ENCODE measurements at regions not wholly inside any gene's neighbourhood (a gene's known extent, or its start where the extent isn't known, plus 50 kb on each side); places are given as distances from the start of the nearest gene placed in this dataset.

DNA sequence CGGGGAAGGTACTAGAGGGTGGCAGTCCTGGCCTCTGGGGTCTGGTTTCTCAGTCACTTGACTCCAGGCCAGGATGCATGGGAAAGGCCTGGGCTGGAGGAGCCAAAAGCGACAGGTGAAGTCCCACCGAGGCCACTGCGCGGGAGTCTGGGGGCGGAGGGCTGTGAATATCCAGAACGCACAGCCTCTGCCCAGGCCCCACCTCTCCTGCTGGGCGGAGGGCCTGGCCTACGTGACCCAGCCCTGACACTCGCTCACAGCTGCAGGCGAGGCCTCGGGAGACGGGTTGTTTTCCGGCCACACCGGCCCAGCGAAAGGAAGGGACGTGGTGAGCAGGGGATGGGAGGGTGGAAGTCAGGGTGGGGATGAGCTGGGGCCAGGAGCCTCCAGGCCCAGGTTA is 91.2 kb downstream of the RFLNA start:
- peaks cover 91 to 99% (median 95%) of the 10 kb centered on the region in 10 experiments for H3K4me1 ChIP-seq
- TF ChIP-seq Cebpa-rat (IDR thresholded peaks at IDR 0.05): no peak
- peaks cover 16 to 49% (median 40%) of the 10 kb centered on the region in 11 experiments for H3K36me3 ChIP-seq
- peak overlapping the region in 9 of 10 experiments; percentile 10 to 58 (median 27); a peak in 12 of 20 replicates for H3K4me3 ChIP-seq
- peak overlapping the region; percentile 86 to 100 (median 96) for H3K4me2 ChIP-seq
- peaks cover 89 to 98% (median 95%) of the 10 kb centered on the region in 11 experiments for H4K20me1 ChIP-seq
- peak overlapping the region; percentile 35 to 68 (median 58); a peak in 20 of 22 replicates for H3K9ac ChIP-seq
- H3K27ac ChIP-seq: peak overlapping the region in 7 of 11 experiments; percentile 11 to 73 (median 48); a peak in 11 of 22 replicates
- H3K27me3 ChIP-seq: no peaks in the 10 kb centered on the region
- H3K9me3 ChIP-seq (replicated peaks in 1 of 11): no peaks in the 10 kb centered on the region

DNA sequence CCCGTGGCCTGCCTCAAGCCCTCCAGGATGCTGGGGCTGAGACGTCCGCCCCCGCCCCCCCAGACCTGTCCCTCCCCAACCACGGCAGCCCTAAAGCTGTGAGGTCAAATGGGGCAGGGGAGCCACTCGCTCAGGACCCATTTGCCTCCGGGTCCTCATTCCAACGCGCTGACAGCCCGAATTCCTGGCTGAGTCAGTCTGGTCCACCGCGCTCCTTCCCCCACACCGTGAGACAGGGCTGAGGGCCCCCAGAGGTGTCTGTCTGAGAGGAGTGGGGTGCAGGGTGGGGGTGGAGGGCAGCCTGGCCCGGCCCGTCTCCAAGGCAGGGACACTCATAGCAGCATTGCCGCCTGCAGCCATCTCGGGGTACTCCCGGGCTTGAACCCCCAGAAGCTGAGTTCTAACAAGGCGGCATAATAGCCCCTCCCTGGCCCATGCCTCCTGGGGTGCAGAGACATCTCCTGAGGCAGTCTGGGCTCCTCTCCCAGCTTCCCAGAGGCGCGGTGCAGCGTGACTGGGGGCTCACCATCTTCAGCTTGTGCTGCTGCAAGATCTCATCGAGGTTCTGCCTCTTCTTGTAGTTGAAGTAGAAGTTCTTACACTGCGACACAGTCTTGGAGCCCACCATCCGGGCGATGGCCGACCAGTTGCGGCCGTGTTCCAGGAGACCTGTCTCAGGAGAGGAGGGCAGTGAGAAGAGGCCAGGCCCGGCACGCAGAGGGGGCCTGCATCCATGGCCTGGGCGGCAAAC is 90.5 kb downstream of the RFLNA start:
- peaks cover 91 to 99% (median 95%) of the 10 kb centered on the region in 10 experiments for H3K4me1 ChIP-seq
- peak overlapping the region in 5 of 10 experiments; percentile 10 to 58 (median 47); a peak in 3 of 20 replicates for H3K4me3 ChIP-seq
- peak overlapping the region in 9 of 11 experiments; percentile 43 to 68 (median 60); a peak in 15 of 22 replicates for H3K9ac ChIP-seq
- H4K20me1 ChIP-seq: peaks cover 92 to 98% (median 97%) of the 10 kb centered on the region in 11 experiments
- peak overlapping the region in 4 of 11 experiments; percentile 16 to 73 (median 58); a peak in 4 of 22 replicates for H3K27ac ChIP-seq
- H3K4me2 ChIP-seq: peak overlapping the region; percentile 86 to 100 (median 96)
- no peaks in the 10 kb centered on the region for H3K9me3 ChIP-seq (replicated peaks in 1 of 11)
- no peak for TF ChIP-seq Cebpa-rat (IDR thresholded peaks at IDR 0.05)
- H3K36me3 ChIP-seq: peaks cover 16 to 49% (median 40%) of the 10 kb centered on the region in 11 experiments
- no peaks in the 10 kb centered on the region for H3K27me3 ChIP-seq

- H3K36me3 ChIP-seq: peaks cover 16 to 53% (median 40%) of the 10 kb centered on the region in 11 experiments
Measured at GRCh38 chr12:124384299-124384894, 89.5 kb downstream of the RFLNA start.

DNA sequence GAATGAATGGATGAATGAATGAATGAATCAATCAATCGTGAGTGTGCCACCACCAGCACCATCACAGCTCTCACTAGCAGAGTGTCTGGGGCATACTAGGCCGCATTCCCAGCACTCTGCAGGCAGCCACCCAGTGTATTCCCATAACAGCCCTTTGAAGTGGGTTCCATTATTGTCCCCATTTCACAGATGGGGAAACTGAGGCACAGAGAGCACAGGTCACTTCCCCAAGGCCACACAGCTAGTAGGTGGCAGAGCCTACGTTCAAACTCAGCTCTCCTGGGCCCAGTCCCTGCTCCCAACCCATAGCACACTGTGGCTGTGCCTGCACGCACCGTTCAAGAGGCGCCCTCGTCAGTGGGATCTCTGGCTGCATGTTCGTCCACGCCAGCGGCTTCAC is 88.1 kb downstream of the RFLNA start:
- H3K9ac ChIP-seq: no peak overlapping the region
- H3K27ac ChIP-seq: no peak overlapping the region
- H3K9me3 ChIP-seq (replicated peaks in 1 of 11): no peaks in the 10 kb centered on the region
- peaks cover 20 to 67% (median 54%) of the 10 kb centered on the region in 11 experiments for H3K36me3 ChIP-seq
- H3K4me2 ChIP-seq: peak overlapping the region in 7 of 11 experiments; percentile 66 to 92 (median 85); a peak in 12 of 22 replicates
- H3K4me3 ChIP-seq: no peak overlapping the region
- H3K4me1 ChIP-seq: peaks cover 85 to 99% (median 94%) of the 10 kb centered on the region in 10 experiments
- peaks cover 96 to 100% (median 99%) of the 10 kb centered on the region in 11 experiments for H4K20me1 ChIP-seq
- no peaks in the 10 kb centered on the region for H3K27me3 ChIP-seq
- TF ChIP-seq Cebpa-rat (IDR thresholded peaks at IDR 0.05): no peak

More at GRCh38 chr12:124384299-124384894, 89.5 kb downstream of the RFLNA start:
- Histone ChIP-seq H3K9ac (peak overlapping the region in 4 of 11 experiments; percentile 19 to 62 (median 52); a peak in 4 of 22 replicates), H3K9me3 (replicated peaks in 1 of 11) (no peaks in the 10 kb centered on the region), H3K27ac (peak overlapping the region in 1 of 11 experiments; percentile 9; a peak in 1 of 22 replicates), H3K4me3 (no peak overlapping the region; a peak in 1 of 20 replicates), H3K4me1 (peaks cover 91 to 99% (median 95%) of the 10 kb centered on the region in 10 experiments), H3K27me3 (no peaks in the 10 kb centered on the region), H4K20me1 (peaks cover 93 to 98% (median 97%) of the 10 kb centered on the region in 11 experiments), H3K4me2 (peak overlapping the region; percentile 19 to 100 (median 93); a peak in 20 of 22 replicates)
- TF ChIP-seq Cebpa-rat (IDR thresholded peaks at IDR 0.05): no peak

DNA sequence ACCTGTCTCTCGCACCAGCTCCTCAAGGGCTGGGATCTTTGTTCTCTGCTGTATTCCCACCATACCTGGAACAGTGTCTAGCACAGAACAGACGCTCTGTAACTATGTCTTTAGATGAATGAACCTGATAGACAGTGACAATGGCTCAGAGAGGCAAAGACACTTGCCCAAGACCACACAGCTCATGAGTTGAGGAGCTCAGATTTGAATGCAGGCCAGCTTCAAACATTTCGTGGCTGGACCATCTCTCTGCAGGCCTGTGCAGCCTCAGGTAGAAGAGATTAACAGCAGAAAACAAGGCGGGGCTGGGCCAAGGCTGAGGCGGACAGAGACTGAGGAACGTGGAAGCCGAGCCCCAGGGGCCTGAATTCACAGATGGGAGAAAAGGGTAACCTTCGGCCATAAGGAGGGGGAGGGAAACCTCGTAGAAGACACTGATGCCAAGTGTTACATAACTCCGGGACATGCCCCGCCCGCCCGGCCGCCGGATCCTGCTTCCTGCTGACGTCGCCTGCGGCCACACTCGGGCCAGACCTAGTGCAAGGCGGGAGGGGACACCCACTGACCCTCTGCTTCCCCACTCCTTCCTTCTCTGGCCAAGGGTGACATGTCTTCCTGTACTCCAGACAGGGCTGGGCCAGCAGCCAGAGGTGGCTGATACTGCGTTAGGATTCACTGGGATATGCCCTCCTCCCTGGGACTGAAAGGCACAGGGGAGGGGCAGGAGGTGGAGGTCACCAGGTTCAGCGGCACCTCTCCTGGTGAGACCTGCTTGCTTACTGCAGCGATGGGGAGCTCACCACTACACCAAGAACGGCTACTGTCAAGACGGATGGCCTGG is 86.8 kb downstream of the RFLNA start:
- no peak for TF ChIP-seq Cebpa-rat (IDR thresholded peaks at IDR 0.05)
- Histone ChIP-seq H3K4me1 (peaks cover 77 to 94% (median 85%) of the 10 kb centered on the region in 10 experiments), H3K36me3 (peaks cover 31 to 80% (median 67%) of the 10 kb centered on the region in 11 experiments), H4K20me1 (peaks cover 99 to 100% (median 100%) of the 10 kb centered on the region in 11 experiments), H3K4me3 (no peak overlapping the region; a peak in 1 of 20 replicates), H3K9me3 (replicated peaks in 1 of 11) (no peaks in the 10 kb centered on the region), H3K4me2 (peak overlapping the region; percentile 66 to 94 (median 88)), H3K9ac (0 out of 22 replicates have a peak overlapping the region, but pooled peaks of 1 of the 11 experiments have one; percentile 56), H3K27ac (no peak overlapping the region), H3K27me3 (no peaks in the 10 kb centered on the region)

- Histone ChIP-seq H3K4me1 (peaks cover 70 to 94% (median 84%) of the 10 kb centered on the region in 10 experiments), H3K9me3 (replicated peaks in 1 of 11) (no peaks in the 10 kb centered on the region), H3K27me3 (no peaks in the 10 kb centered on the region), H4K20me1 (peaks cover 98 to 100% (median 100%) of the 10 kb centered on the region in 11 experiments), H3K4me3 (peak overlapping the region in 5 of 10 experiments; percentile 1 to 27 (median 10); a peak in 4 of 20 replicates), H3K36me3 (peaks cover 35 to 86% (median 70%) of the 10 kb centered on the region in 11 experiments), H3K9ac (peak overlapping the region in 5 of 11 experiments; percentile 7 to 56 (median 50); a peak in 5 of 22 replicates), H3K27ac (peak overlapping the region in 7 of 11 experiments; percentile 10 to 43 (median 34); a peak in 4 of 22 replicates), H3K4me2 (peak overlapping the region; percentile 66 to 94 (median 88))
- TF ChIP-seq Cebpa-rat (IDR thresholded peaks at IDR 0.05): no peak
Measured at GRCh38 chr12:124380796-124381455, 86.0 kb downstream of the RFLNA start.

DNA sequence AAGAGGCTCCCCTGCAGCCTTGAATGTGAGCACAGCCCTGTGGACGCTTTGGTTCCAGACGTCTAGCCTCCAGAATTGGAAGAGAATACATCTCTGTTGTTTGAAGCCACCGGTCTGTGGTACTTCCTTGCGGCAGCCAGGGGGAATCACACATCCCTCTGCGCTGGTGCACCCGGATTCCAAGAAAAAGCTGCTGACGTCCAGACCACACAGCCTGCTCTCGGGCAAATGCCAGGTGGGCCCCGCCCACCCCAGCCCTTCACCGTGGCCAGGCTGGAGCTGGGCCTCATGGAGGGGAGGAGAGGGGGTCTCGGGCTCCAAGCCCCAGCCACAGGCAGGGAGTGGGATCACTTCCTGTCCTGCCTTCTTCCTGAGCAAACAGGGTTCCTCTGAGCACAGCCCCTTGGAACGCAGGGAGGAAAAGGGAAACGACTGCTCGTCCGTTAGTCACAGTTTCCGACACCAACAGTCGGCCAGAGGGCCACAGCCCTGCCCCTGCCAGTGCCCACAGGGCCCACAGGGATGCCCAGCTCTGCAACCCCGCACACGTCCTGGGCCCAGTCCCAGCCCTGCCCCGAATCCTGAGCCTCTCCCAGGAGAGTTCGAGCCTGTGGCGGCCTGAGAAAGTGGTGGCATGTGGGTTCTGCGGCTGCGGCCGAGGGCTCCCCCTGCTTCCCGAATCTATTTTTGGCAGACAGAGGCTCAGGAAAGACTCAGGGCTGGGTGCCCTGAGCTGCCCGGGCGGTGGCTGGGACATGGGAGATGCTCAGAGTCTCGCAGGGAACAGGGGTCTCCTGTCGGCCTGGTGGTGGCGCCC is 85.3 kb downstream of the RFLNA start:
- H3K9me3 ChIP-seq (replicated peaks in 1 of 11): no peaks in the 10 kb centered on the region
- peak overlapping the region in 7 of 11 experiments; percentile 10 to 43 (median 34); a peak in 13 of 22 replicates for H3K27ac ChIP-seq
- peak overlapping the region; percentile 66 to 94 (median 88) for H3K4me2 ChIP-seq
- H4K20me1 ChIP-seq: peaks cover 98 to 100% (median 100%) of the 10 kb centered on the region in 11 experiments
- peak overlapping the region in 7 of 11 experiments; percentile 7 to 56 (median 33); a peak in 7 of 22 replicates for H3K9ac ChIP-seq
- TF ChIP-seq Cebpa-rat (IDR thresholded peaks at IDR 0.05): no peak
- peak overlapping the region in 6 of 10 experiments; percentile 4 to 27 (median 18); a peak in 4 of 20 replicates for H3K4me3 ChIP-seq
- no peaks in the 10 kb centered on the region for H3K27me3 ChIP-seq
- H3K4me1 ChIP-seq: peaks cover 63 to 94% (median 82%) of the 10 kb centered on the region in 10 experiments
- peaks cover 35 to 86% (median 66%) of the 10 kb centered on the region in 11 experiments for H3K36me3 ChIP-seq
